HG03095 (cell line): ENCODE measurements at regions not wholly inside any gene's neighbourhood (a gene's known extent, or its start where the extent isn't known, plus 50 kb on each side); places are given as distances from the start of the nearest gene placed in this dataset.
"Not testable (repeated sequence)": the region's sequence is repeated elsewhere in the genome, so short reads cannot be mapped to it uniquely, and the experiment has no call there.

Experiments used
- ATAC-seq: cut with Tn5 transposase; IDR thresholded peaks from one replicate; pipeline ENCODE4 v1.9.1; 2021; ENCODE audit warnings: moderate library complexity; ENCODE audit not compliant: unreplicated experiment

DNA sequence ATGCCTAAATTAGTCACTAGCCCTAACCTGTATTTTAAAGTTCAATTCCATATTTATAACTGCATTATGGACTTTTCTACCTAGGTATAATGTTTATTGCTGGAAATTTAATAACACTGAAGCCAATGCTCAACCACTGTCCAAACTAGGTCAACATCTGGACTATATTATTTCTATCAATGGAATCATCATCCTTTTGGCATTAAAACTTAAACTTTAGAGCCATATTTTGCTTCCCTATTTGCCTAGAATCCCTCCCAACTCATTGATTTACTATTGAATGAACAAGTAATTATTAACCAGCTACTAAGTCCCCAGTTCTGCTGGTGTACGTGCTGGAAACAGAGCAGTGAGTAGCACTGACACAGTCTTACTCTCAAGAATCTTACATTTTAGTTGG lies 291.7 kb upstream of the SPTLC3 start:
- no peak for ATAC-seq

DNA sequence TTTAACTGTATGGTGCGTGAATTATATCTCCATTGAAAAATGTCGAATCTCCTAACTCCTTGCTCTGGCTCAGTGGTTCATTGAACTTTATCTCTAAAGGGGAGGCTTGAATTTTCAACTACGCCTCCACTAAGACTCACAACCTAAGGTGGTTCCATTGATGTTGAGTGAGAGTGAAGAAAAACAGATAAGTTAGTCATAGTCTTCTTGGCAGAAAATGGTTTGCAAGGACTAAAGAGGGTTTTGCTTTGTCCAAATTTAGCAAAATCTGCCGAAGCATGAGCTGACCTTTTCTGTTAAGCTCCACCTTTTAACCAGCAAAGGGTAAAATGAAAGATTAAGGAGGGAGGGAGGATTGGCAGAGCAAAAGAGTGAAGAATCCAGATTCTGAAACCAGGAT lies 290.2 kb upstream of the SPTLC3 start:
- ATAC-seq = no peak

DNA sequence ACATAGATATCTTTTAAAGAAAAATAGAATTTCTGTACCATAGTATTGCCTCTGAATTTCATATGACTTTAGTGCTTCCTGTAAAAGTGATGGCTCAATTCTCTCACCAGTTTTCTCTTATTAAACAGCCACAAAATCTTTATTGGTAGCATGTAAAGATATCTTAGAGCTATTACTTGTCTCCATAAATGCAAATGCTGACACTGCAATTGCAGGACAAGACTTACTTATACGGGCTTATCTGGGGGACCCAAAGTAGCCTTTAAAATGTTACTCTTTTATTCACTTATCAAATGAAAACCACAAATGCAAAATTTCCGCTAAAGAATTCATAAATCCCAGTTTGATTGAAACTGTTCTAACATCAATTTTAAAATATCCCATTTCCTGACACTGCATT lies 287.1 kb upstream of the SPTLC3 start:
- ATAC-seq = no peak

DNA sequence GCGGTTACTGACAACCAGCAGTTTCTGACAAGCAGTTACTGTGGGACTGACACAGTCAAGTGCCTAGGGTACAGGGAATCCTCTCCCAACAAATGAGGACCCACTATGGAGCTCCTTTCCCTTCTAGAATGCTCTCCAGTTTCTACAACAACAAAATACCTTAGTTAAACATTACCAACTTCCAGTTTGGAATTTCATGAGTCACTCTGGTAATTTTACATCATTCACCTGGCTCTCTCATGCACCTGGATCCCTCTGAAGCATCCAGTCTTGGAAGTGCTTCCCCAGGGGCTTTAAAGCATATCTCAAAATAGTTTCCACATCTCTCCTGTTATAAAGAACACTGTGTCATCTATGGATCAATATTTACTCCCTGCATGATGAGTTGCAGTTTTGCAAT lies 286.7 kb upstream of the SPTLC3 start:
- no peak for ATAC-seq

DNA sequence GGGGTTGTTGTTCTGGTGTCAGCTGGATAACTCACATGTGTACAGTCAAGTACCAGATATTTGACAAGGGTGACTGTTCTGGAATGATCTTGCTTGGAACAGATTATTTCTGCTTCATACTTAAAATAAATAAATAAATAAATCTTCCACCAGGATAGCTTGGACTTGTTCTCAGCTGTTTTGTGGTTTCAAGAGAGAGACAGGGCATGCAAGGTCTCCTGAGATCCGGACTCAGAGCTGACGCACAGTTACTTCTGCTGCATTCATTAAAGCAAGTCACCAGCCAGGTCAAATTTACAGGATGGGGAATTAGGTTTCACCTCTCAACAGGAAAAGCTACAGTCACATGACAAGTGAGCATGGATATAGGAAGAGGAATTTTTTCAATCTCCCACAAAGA lies 285.0 kb upstream of the SPTLC3 start:
- ATAC-seq = no peak

DNA sequence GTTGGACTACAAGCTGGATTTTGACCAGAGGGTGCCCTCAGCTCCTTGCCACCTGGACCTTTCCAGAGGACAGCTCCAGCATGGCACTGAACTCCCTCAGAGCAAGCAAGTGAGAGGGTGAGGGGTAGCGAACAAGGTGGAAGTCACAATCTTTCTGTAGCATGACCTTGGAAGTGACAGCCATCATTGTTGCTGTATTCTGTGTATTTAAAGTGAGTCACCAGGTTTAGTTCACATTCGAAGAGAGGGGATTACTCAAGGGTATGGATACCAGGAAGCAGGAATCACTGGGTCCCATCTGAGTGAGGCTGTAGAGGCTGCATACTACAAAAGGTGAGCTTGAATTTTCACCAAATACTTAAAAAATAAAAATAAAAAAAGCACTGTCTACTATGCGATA lies 280.0 kb upstream of the SPTLC3 start:
- no peak for ATAC-seq

DNA sequence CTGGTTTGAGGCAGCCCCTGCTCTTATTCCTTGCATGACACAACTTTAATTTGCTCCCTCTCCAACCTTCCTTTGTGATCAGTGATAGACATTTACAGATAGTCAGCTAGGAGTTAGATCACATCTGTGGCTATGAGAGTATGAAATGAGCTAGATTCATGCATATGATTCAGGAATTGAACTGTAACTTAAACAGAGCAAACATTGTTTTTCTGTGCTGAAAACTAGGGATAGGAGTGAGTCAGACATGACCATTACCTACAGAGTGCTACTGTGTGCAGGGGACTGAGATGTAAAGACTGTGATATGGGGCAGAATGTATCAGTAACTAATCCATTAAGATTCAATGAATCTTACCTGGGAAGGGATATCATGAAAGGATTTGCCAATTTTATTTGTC lies 279.4 kb upstream of the SPTLC3 start:
- no peak for ATAC-seq

DNA sequence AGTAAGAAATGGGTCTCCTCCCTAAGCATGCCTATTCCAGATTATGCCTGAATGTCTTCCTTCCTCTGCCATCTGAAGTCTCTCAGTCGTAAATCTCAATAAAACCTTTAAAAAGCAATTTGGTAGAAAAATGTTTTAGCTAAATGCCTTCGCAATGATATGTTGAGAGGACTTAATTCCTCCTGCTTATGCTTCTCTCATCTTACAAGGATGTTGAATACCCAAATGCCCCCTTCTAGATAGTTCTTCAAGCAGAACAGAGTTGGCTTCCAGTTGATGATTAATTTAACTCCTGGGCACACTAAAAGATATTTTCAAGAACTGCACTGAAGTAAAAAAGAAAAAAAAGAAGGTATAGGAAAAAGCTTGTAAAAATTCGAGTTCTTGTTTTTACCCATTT lies 275.0 kb upstream of the SPTLC3 start:
- no peak for ATAC-seq

DNA sequence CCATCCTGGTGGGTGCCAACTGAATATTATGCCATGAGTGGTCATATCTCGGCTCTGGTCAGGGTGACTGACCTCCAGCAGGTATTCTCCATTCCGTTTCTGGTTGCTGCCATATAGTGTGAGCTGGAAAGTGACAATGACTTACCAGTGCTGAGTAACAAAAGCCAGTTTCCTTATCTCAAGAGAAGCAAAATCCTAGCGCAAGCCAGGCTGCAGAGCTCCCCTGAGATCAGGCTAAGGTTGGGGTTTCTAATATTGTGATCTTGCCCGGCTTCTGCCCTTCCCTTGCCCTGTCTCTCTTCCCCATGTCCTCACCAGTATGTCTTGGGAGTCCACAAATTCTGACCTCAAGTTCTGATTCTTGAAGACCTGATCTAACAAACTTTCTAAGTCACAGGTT lies 271.3 kb upstream of the SPTLC3 start:
- no peak for ATAC-seq

DNA sequence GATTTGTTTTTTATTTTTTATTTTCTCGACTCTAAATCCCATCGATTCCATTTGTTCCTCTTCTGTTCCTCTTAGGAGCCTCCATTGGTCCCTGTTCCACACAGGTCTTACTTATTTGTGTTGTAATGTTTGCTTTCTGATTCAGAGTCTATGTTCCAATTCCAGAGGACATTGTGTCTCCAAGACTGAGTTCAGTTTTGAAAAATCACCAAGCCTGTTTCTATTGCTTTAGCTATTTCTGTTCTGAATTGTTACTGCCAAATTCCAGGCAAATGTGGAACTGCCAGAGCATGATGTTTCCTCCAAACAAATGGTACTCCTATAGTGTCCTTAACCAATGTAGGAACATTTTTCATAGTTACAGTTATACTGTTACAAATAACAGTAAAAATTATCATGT lies 270.9 kb upstream of the SPTLC3 start:
- no peak for ATAC-seq

DNA sequence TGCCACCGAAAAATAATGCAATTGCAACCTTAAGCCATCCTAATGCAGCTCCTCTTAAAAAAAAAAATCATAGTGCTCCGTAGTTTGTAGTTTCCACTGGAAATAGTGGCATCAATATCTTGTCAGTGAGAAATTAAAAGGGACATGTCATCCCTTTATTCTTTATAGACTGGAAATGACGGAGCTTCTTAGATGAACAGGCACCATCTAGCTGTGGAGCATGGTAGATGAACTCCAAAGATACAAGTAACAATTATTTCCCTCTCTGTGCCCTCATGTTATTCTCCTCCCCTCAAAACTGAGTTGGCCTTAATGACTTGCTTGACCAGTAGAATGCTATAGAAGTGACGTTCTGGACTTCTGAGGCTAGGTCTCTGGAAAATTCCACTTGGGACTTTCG lies 268.1 kb upstream of the SPTLC3 start:
- no peak for ATAC-seq

DNA sequence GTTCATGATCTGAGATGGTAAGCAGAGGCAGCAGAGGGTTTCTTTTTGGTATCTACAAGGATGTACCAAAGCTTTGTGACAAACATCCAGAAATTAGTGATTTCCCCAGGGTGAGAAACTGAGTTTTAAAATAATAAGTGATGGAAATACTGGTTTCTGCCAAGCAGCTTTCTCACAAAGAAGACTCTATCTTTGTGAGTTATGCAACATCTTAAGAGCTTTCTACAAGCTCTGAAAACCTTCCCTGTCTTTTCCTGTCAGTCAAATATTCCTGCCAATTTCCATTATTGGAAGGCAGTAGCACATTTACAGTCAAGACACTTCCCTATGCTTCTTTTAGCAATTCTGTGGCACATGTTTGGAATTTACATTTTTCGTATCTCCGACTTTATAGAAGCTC lies 264.7 kb upstream of the SPTLC3 start:
- no peak for ATAC-seq

DNA sequence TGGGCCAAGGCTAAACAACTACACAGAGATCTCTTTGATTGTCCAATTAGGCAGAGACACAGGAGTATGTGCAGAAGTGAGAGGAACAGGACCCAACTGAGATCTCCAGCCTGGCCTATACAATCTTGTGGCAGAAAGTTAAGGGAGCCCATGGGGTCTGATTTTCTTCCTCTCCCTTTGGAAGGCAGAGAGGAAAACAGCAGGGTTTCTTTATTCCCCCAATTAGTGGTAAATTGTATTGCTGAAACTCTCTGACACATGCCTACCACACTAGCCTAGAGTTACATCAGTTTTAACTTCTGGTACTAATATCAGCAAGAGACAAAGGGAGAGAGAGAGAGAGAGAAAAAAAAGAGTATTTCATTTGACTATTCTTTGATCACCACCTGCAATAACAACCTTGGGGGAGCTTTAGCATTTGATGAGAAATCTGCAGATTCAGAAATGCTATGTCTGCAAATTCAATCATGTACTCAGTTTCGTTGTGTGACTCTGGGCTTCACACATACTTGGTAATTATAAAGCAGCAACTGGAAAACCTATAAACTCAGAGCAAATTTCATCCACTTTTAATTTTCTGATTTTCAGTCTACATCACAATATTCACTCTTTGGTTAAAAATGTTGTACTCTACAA lies 260.3 kb upstream of the SPTLC3 start:
- no peak for ATAC-seq

DNA sequence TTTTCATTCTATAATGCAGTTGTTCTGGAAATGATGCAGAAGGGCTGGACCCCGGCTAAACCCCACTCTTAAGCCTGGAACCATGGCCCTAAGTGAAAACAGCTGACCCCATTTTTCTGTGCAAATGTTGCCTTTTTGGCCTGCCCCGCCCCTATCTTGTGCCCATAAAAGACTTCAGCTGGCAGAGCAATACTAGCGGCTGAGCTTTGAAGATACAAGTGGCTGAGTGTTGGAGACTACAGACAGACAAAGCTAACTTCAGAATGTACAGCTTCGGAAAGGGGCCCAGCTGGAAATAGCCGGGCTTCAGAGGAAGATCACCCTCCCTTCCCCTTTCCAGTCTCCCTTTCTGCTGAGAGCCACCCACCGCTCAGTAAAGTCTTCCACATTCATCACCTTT lies 258.6 kb upstream of the SPTLC3 start:
- no peak for ATAC-seq

DNA sequence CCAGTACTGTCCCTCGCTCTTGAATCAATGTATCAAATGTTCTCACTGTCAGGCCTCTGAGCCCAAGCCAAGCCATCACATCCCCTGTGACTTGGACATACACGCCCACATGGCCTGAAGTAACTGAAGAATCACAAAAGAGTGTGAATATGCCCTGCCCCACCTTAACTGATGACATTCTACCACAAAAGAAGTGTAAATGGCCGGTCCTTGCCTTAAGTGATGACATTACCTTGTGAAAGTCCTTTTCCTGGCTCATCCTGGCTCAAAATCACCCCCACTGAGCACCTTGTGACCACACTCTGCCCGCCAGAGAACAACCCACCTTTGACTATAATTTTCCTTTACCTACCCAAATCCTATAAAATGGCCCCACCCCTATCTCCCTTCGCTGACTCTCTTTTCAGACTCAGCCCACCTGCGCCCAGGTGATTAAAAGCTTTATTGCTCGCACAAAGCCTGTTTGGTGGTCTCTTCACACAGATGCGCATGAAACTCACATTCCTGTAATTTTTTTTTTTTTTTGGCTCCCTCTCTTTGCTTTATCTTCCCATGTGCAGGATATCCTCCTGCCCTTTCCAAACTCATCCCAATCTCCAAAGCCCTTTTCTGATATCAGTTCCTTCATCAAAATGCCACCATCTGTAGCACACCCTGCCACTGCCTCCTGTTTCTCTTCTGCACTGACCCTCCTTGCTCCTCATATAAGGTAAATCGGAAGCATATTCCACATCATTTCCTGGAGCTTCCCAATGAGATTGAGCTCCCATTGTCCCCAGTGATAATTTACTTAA lies 255.7 kb upstream of the SPTLC3 start:
- not testable (repeated sequence) for ATAC-seq

DNA sequence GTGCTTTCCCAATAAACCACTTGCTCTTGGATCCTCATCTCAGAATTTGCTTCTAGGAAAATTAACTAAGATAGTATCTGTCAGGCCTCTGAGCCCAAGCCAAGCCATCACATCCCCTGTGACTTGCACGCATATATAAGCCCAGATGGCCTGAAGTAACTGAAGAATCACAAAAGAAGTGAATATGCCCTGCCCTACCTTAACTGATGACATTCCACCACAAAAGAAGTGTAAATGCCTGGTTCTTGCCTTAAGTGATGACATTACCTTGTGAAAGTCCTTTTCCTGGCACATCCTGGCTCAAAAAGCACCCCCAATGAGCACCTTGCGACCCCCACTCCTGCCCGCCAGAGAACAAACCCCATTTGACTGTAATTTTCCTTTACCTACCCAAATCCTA lies 255.0 kb upstream of the SPTLC3 start:
- not testable (repeated sequence) for ATAC-seq

DNA sequence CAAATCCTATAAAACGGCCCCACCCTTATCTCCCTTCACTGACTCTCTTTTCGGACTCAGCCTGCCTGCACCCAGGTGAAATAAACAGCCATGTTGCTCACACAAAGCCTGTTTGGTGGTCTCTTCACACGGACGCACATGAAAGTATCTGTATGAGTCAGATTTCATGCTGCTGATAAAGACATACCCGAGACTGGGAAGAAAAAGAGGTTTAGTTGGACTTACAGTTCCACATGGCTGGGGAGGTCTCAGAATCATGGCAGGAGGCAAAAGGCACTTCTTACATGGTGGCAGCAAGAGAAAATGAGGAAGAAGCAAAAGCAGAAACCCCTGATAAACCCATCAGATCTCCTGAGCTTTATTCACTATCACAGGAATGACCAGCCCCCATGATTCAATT lies 249.3 kb upstream of the SPTLC3 start:
- not testable (repeated sequence) for ATAC-seq

DNA sequence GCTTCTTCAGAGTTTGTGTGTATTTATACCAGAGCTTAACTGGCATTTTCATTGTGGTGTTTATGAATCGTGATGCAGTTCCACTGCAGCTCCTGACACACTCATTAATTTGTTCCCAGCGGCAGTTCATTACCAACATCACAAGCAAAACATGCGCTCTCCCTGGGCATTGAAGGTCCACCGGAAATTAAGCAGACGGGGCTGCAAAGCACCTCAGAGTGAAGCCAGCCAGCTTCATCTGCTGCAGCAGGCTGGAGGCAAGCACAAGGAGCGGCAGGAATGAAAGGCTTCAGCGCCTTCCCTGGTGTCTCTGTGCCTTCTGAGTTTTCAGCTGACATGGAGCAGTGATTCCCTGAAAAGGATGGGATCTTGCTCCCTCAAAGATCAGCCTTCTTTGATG lies 246.0 kb upstream of the SPTLC3 start:
- ATAC-seq = no peak

DNA sequence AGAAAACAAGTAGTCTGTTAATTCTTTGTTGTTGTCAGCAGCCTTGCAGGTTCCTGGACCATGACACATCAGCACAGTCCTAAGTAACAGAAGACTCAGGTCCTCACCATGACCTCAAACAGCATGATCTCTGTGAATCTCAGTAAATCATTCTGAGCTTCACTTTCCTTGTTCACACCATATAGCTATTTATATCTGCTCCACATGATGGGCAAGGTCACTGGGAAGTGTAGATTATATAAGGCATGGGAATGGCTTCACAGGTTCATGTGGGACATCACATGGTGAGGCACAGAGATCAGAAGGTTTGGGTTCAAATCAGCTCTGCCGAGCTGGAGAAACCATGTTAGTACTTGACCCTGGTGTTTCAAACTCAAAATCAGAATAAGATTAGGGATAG lies 245.4 kb upstream of the SPTLC3 start:
- no peak for ATAC-seq

DNA sequence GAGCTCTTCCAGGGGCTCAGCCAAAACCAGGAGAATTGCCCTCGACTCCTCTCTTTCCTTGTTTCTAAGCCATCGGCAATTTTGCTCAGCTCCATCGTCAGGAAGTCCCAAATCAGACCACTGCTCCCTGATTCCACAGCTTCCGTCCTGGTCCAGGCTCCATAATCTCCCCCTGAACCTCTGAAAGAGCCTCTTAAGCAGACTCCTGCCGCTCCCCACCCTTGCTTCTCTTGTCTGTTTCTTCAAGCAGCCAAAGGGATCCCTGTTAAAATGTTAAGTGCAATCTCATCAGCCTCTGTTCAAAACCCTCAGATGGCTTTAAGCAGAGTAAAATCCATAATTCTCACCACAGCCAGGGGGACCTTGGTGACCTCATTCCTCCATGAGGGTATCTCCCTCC lies 244.7 kb upstream of the SPTLC3 start:
- ATAC-seq = no peak

DNA sequence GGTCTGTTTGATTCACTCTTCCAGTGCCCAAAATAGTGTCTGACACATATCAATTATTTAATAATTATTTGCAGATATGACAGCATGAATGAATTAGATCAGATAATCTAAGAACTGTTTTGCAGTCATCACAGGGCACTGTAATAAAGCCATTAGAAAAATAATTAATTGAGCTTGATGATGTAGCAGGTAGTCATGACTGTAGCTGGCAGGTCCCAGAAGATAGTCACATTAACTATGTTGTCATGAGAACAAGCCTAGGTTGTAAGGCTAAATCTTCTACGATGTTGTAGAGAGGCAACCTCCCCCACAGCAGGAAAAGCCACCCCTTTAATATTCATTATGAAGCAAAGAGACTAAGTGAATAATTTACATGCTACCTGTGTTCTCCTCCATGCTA lies 243.9 kb upstream of the SPTLC3 start:
- no peak for ATAC-seq

DNA sequence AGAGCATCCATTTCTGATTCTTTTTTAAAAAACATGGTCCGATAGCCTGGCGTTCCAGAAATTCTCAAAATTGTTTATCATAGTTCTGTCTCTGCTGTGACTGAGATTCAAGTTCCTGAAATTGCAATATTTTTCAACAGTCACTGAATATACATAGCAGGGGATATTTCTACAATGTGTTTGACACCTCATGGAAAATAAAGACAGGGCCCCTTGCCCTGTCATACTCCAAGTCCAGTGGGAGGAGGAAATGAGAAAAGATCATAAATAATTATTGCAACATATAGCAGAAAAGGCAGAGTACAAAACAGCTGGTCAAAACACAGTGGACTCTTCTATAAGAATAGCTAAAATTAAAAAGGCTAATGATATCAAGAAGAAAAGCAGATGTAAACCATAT lies 234.8 kb upstream of the SPTLC3 start:
- no peak for ATAC-seq

DNA sequence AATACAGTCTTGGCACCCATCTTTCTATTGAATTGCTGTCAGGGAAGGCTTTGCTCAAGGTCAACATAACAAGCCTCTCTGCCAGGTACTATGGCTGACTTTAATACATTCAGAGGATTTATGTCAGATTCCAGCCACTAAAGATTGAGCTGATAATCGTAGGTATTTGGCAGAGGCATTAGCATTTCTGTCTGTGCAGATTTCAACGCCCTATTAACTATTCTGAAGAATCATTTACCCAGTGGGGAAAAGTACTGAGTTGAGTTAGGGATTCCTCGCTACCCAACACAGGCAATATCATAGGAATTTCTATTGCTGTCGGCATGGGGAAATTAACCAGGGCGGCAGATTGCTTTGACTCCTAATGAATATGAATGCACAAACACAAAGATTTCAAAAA lies 233.7 kb upstream of the SPTLC3 start:
- no peak for ATAC-seq
